ENCODE measurements at regions not wholly inside any gene's neighbourhood (a gene's known extent, or its start where the extent isn't known, plus 50 kb on each side); places are given as distances from the start of the nearest gene placed in this dataset.

GRCh38 chr6:105757512-105758200, 328.5 kb upstream of the PRDM1 start:
- POLR2A ChIA-PET (ENCODE audit: low non-redundant PET): no interaction called here

GRCh38 chr6:105755885-105756284, 330.3 kb upstream of the PRDM1 start:
- ChIA-PET CTCF (interaction anchor here (0.6 kb wide), 1 partner anchor 451 kb away, joined by 4 read pairs; no protein-coding TSS in a partner anchor), POLR2A (ENCODE audit: low non-redundant PET) (no interaction called here)
- no peak overlapping the region for H3K27ac ChIP-seq
- DNase-seq (ENCODE audit: low spot score): no peak
- TF ChIP-seq CTCF (conservative IDR thresholded peaks at IDR 0.05; ENCODE audit: low read depth): no peak

More at GRCh38 chr6:105757512-105758200, 328.5 kb upstream of the PRDM1 start:
- H3K27ac ChIP-seq: no peak overlapping the region
- no peak for TF ChIP-seq CTCF (conservative IDR thresholded peaks at IDR 0.05; ENCODE audit: low read depth)
- no peak for DNase-seq (ENCODE audit: low spot score)
- CTCF ChIA-PET: interaction anchor here (0.8 kb wide), 1 partner anchor 1681 kb away, joined by 3 read pairs; no protein-coding TSS in a partner anchor

- DNase-seq (ENCODE audit: low spot score): no peak
- no peak for TF ChIP-seq CTCF (conservative IDR thresholded peaks at IDR 0.05; ENCODE audit: low read depth)
- H3K27ac ChIP-seq: peak overlapping the region; percentile 56; the same call in 1 of the 2 replicates
- ChIA-PET CTCF (no interaction called here), POLR2A (ENCODE audit: low non-redundant PET) (no interaction called here)
Observed at GRCh38 chr6:105753620-105754211, 332.4 kb upstream of the PRDM1 start.

GRCh38 chr6:105753207-105753606, 332.9 kb upstream of the PRDM1 start:
- TF ChIP-seq CTCF (conservative IDR thresholded peaks at IDR 0.05; ENCODE audit: low read depth): no peak
- peak; percentile 17 for DNase-seq (ENCODE audit: low spot score)
- ChIA-PET CTCF (no interaction called here), POLR2A (ENCODE audit: low non-redundant PET) (no interaction called here)
- peak overlapping the region; percentile 56; the same call in 1 of the 2 replicates for H3K27ac ChIP-seq

- CTCF ChIA-PET: no interaction called here
- no peak for DNase-seq (ENCODE audit: low spot score)
- no peak for TF ChIP-seq CTCF (conservative IDR thresholded peaks at IDR 0.05; ENCODE audit: low read depth)
- POLR2A ChIA-PET (ENCODE audit: low non-redundant PET): no interaction called here
- H3K27ac ChIP-seq: no peak overlapping the region
Observed at GRCh38 chr6:105750089-105750488, 336.0 kb upstream of the PRDM1 start.

- POLR2A ChIA-PET (ENCODE audit: low non-redundant PET): no interaction called here
- no peak overlapping the region for H3K27ac ChIP-seq
- CTCF ChIA-PET: no interaction called here
- DNase-seq (ENCODE audit: low spot score): no peak
- TF ChIP-seq CTCF (conservative IDR thresholded peaks at IDR 0.05; ENCODE audit: low read depth): no peak
Observed at GRCh38 chr6:105748737-105749161, 337.4 kb upstream of the PRDM1 start.
